ENCODE measurements at regions not wholly inside any gene's neighbourhood (a gene's known extent, or its start where the extent isn't known, plus 50 kb on each side); places are given as distances from the start of the nearest gene placed in this dataset.

DNA sequence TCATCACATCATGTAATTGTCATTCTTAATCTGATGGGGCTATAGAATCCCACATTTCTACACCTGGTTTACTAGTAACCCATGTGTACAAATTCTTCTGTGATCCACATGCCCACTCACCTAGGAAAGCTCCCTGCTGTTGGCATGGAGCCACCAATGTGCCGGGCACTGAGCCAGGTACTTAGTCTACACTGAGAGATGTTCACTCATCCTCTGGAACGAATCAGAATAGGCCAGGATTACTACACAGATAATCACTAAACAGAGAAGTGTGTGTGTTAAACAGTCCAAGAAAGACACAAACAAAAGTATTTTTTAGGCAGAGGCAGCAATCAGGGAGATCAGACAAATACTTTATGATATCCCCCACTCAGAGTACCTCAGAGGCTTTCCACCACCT is 193.2 kb upstream of the VGLL2 start:
- no peak for TF ChIP-seq POLR2A (IDR thresholded peaks at IDR 0.05)
- TF ChIP-seq, protein P1, sequence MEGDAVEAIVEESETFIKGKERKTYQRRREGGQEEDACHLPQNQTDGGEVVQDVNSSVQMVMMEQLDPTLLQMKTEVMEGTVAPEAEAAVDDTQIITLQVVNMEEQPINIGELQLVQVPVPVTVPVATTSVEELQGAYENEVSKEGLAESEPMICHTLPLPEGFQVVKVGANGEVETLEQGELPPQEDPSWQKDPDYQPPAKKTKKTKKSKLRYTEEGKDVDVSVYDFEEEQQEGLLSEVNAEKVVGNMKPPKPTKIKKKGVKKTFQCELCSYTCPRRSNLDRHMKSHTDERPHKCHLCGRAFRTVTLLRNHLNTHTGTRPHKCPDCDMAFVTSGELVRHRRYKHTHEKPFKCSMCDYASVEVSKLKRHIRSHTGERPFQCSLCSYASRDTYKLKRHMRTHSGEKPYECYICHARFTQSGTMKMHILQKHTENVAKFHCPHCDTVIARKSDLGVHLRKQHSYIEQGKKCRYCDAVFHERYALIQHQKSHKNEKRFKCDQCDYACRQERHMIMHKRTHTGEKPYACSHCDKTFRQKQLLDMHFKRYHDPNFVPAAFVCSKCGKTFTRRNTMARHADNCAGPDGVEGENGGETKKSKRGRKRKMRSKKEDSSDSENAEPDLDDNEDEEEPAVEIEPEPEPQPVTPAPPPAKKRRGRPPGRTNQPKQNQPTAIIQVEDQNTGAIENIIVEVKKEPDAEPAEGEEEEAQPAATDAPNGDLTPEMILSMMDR (IDR thresholded peaks at IDR 0.05) = no peak
